H9 (cell line): ENCODE measurements at regions not wholly inside any gene's neighbourhood (a gene's known extent, or its start where the extent isn't known, plus 50 kb on each side); places are given as distances from the start of the nearest gene placed in this dataset.

Experiments
- DNase-seq: peaks from one replicate; pipeline ENCODE4 v3.0.0-alpha.2; 2017
- H2AFZ ChIP-seq: one replicate; pipeline ENCODE4 v1.6.1; 2013; ENCODE audit warnings: mild to moderate bottlenecking, low read length, control low read depth, moderate library complexity
- H2AK5ac ChIP-seq: 2 replicates; pipeline ENCODE4 v1.6.1; 2013; ENCODE audit warnings: low read length, control low read depth, mixed read lengths; ENCODE audit not compliant: insufficient read length
- H2BK120ac ChIP-seq: one replicate; pipeline ENCODE4 v1.6.1; 2013; ENCODE audit warnings: low read depth, mild to moderate bottlenecking, low read length, control low read depth, inconsistent platforms; ENCODE audit not compliant: poor library complexity, severe bottlenecking
- H2BK12ac ChIP-seq: 2 replicates; pipeline ENCODE4 v1.6.1; 2013; ENCODE audit warnings: low read length, control low read depth, mixed read lengths, low read depth; ENCODE audit not compliant: insufficient read length
- H2BK15ac ChIP-seq: 2 replicates; pipeline ENCODE4 v1.6.1; 2013; ENCODE audit warnings: low read depth, low read length, control low read depth
- H2BK20ac ChIP-seq: one replicate; pipeline ENCODE4 v1.6.1; 2013; ENCODE audit warnings: low read depth, mild to moderate bottlenecking, low read length, control low read depth, inconsistent platforms; ENCODE audit not compliant: poor library complexity, severe bottlenecking
- H2BK5ac ChIP-seq: 2 replicates; pipeline ENCODE4 v1.6.1; 2013; ENCODE audit warnings: low read length, control low read depth, mixed read lengths; ENCODE audit not compliant: insufficient read length
- H3K14ac ChIP-seq: 2 replicates; pipeline ENCODE4 v1.6.1; 2013; ENCODE audit warnings: low read length, control low read depth; ENCODE audit not compliant: insufficient read depth
- H3K18ac ChIP-seq: 2 replicates; pipeline ENCODE4 v1.6.1; 2013; ENCODE audit warnings: low read depth, mild to moderate bottlenecking, mixed read lengths, low read length, control low read depth; ENCODE audit not compliant: insufficient read length
- H3K23ac ChIP-seq: 2 replicates; pipeline ENCODE4 v1.6.1; 2013; ENCODE audit warnings: low read length, control low read depth, mixed read lengths, low read depth; ENCODE audit not compliant: insufficient read length
- H3K23me2 ChIP-seq: 2 replicates; pipeline ENCODE4 v1.6.1; 2013; ENCODE audit warnings: low read depth, mild to moderate bottlenecking, mixed read lengths, low read length, control low read depth; ENCODE audit not compliant: insufficient read length, poor library complexity, severe bottlenecking
- H3K27ac ChIP-seq: 2 replicates; pipeline ENCODE4 v1.5.1; 2013; ENCODE audit warnings: low read length, control low read depth, mixed read lengths, low read depth; ENCODE audit not compliant: insufficient read length
- H3K27me3 ChIP-seq: 2 replicates; pipeline ENCODE4 v1.6.1; 2013; ENCODE audit warnings: low read length, control low read depth, inconsistent platforms; ENCODE audit not compliant: insufficient read depth
- H3K4ac ChIP-seq: 2 replicates; pipeline ENCODE4 v1.6.1; 2013; ENCODE audit warnings: low read depth, mild to moderate bottlenecking, control low read depth, inconsistent platforms, low read length, moderate library complexity
- H3K4me1 ChIP-seq: 2 replicates; pipeline ENCODE4 v1.6.1; 2013; ENCODE audit warnings: low read length, control low read depth, inconsistent platforms; ENCODE audit not compliant: insufficient read depth
- H3K4me2 ChIP-seq: 2 replicates; pipeline ENCODE4 v1.6.1; 2013; ENCODE audit warnings: low read length, control low read depth, mixed read lengths; ENCODE audit not compliant: insufficient read length, insufficient read depth
- H3K56ac ChIP-seq: 2 replicates; pipeline ENCODE4 v1.6.1; 2013; ENCODE audit warnings: low read depth, mild to moderate bottlenecking, mixed read lengths, low read length, control low read depth; ENCODE audit not compliant: insufficient read length
- H3K79me1 ChIP-seq: 2 replicates; pipeline ENCODE4 v1.6.1; 2013; ENCODE audit warnings: low read depth, mild to moderate bottlenecking, moderate library complexity, low read length, control low read depth, inconsistent platforms; ENCODE audit not compliant: insufficient read depth, poor library complexity, severe bottlenecking
- H3K79me2 ChIP-seq: 2 replicates; pipeline ENCODE4 v1.6.1; 2013; ENCODE audit warnings: low read length, control low read depth, inconsistent platforms; ENCODE audit not compliant: insufficient read depth
- H3K9ac ChIP-seq: 2 replicates; pipeline ENCODE4 v1.6.1; 2013; ENCODE audit warnings: low read length, control low read depth, mixed read lengths; ENCODE audit not compliant: insufficient read length; ENCODE audit errors: extremely low read depth
- H3K9me3 ChIP-seq: one replicate; pipeline ENCODE4 v1.6.1; 2013; ENCODE audit warnings: low read depth, low read length, inconsistent platforms; ENCODE audit not compliant: control insufficient read depth
- H3T11ph ChIP-seq: one replicate; pipeline ENCODE4 v1.6.1; 2013; ENCODE audit warnings: mild to moderate bottlenecking, low read length, control low read depth, inconsistent platforms
- H4K20me1 ChIP-seq: one replicate; pipeline ENCODE4 v1.6.1; 2013; ENCODE audit not compliant: control insufficient read depth, insufficient read length, insufficient read depth
- H4K5ac ChIP-seq: 2 replicates; pipeline ENCODE4 v1.6.1; 2013; ENCODE audit warnings: low read depth, mild to moderate bottlenecking, mixed read lengths, low read length, control low read depth; ENCODE audit not compliant: insufficient read length
- H4K8ac ChIP-seq: replicated peaks from 2 replicates; pipeline ENCODE4 v1.6.1; 2013; ENCODE audit warnings: low read length, control low read depth, mixed read lengths, low read depth; ENCODE audit not compliant: insufficient read length
- H4K91ac ChIP-seq: 2 replicates; pipeline ENCODE4 v1.6.1; 2013; ENCODE audit warnings: low read depth, mild to moderate bottlenecking, moderate library complexity, mixed read lengths, low read length, control low read depth; ENCODE audit not compliant: insufficient read length
- H3K27ac Mint-ChIP-seq, 3 experiments: 2 replicates in 2 of 3; 3 replicates in 1 of 3; pipeline ENCODE4 v1.8.0; 2020 to 2021; ENCODE audit warnings: mixed read lengths in 3 of 3, mild to moderate bottlenecking in 1 of 3, moderate library complexity in 1 of 3
- H3K27me3 Mint-ChIP-seq: 2 replicates; pipeline ENCODE4 v1.8.0; 2021; ENCODE audit warnings: low read depth, mild to moderate bottlenecking, moderate library complexity, mixed read lengths
- H3K36me3 Mint-ChIP-seq, 3 experiments: 2 replicates in 2 of 3; 3 replicates in 1 of 3; pipeline ENCODE4 v1.8.0; 2020 to 2021; ENCODE audit warnings: low read depth in 3 of 3, mixed read lengths in 3 of 3; ENCODE audit not compliant: insufficient read depth in 1 of 3
- H3K4me1 Mint-ChIP-seq, 2 experiments: 2 replicates each; pipeline ENCODE4 v1.8.0; 2020; ENCODE audit warnings: mixed read lengths in 2 of 2
- H3K4me3 Mint-ChIP-seq, 2 experiments: 2 replicates in 1 of 2; 3 replicates in 1 of 2; pipeline ENCODE4 v1.8.0; 2020 to 2021; ENCODE audit warnings: mild to moderate bottlenecking in 2 of 2, mixed read lengths in 2 of 2, moderate library complexity in 1 of 2
- H3K9me3 Mint-ChIP-seq, 2 experiments: 2 replicates in 1 of 2; 3 replicates in 1 of 2; pipeline ENCODE4 v1.8.0; 2020; ENCODE audit warnings: mild to moderate bottlenecking in 2 of 2, mixed read lengths in 2 of 2, moderate library complexity in 1 of 2
- WGBS: extraction: QIAGEN DNeasy Blood & Tissue Kit; methylation state at CpG from one replicate; pipeline ENCODE4 v1.1.7; 2013; ENCODE audit warnings: missing lambda C conversion rate, low lambda C conversion rate, mixed read lengths; ENCODE audit not compliant: insufficient read length; ENCODE audit errors: extremely low coverage; 5-methylcytosine and 5-hydroxymethylcytosine counted together
- TF ChIP-seq, protein P1 (sequence below): fragments of 200-600 bp; sonication (generic); conservative IDR thresholded peaks from 3 replicates; pipeline ENCODE4 v1.8.0; 2021; ENCODE audit warnings: antibody characterized with exemption, mild to moderate bottlenecking

DNA sequence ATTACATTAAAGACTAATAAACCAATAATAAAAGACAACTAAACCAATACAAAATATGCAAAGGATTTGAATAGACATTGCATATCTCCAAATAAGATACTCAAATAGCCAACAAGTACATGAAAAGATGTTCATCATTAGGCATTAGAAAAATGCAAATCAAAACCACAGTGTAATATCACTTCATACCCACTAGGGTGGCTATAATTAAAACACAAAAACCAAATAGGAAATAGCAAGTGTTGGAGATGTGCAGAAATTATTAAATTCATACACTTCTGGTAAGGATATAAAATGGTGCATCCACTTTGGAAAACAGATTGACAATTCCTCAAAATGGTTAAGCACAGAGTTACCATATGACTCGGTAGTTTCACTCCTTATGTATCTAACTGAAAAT, 860.8 kb upstream of the DIAPH2 start:
- H2BK15ac ChIP-seq: no peak overlapping the region

More for the DNA sequence above, 860.8 kb upstream of the DIAPH2 start:
- Histone ChIP-seq H3T11ph (no peak overlapping the region), H3K23ac (no peak overlapping the region), H3K4me1 (no peaks in the 10 kb centered on the region), H2AFZ (no peak overlapping the region), H2BK12ac (no peak overlapping the region), H4K5ac (no peak overlapping the region), H3K27me3 (no peaks in the 10 kb centered on the region), H3K9me3 (no peaks in the 10 kb centered on the region), H2AK5ac (no peak overlapping the region), H3K18ac (no peak overlapping the region), H3K4ac (no peak overlapping the region), H3K56ac (no peak overlapping the region), H3K9ac (no peak overlapping the region), H2BK20ac (no peak overlapping the region), H2BK5ac (no peak overlapping the region), H4K20me1 (no peaks in the 10 kb centered on the region), H3K79me2 (no peaks in the 10 kb centered on the region), H3K14ac (no peak overlapping the region), H2BK120ac (no peak overlapping the region), H4K91ac (no peak overlapping the region), H3K79me1 (no peaks in the 10 kb centered on the region), H3K23me2 (no peaks in the 10 kb centered on the region), H3K4me2 (no peak overlapping the region), H3K27ac (no peak overlapping the region), H4K8ac (no peak overlapping the region)
- no peak for DNase-seq
- Mint-ChIP-seq H3K27ac (no peak overlapping the region), H3K36me3 (no peaks in the 10 kb centered on the region), H3K9me3 (no peaks in the 10 kb centered on the region), H3K4me1 (peaks cover 3 to 5% of the 10 kb centered on the region in 2 experiments), H3K4me3 (no peak overlapping the region), H3K27me3 (no peaks in the 10 kb centered on the region)
- WGBS: no CpG with 5 or more reads among the region's 1 CpG
- TF ChIP-seq, protein P1, sequence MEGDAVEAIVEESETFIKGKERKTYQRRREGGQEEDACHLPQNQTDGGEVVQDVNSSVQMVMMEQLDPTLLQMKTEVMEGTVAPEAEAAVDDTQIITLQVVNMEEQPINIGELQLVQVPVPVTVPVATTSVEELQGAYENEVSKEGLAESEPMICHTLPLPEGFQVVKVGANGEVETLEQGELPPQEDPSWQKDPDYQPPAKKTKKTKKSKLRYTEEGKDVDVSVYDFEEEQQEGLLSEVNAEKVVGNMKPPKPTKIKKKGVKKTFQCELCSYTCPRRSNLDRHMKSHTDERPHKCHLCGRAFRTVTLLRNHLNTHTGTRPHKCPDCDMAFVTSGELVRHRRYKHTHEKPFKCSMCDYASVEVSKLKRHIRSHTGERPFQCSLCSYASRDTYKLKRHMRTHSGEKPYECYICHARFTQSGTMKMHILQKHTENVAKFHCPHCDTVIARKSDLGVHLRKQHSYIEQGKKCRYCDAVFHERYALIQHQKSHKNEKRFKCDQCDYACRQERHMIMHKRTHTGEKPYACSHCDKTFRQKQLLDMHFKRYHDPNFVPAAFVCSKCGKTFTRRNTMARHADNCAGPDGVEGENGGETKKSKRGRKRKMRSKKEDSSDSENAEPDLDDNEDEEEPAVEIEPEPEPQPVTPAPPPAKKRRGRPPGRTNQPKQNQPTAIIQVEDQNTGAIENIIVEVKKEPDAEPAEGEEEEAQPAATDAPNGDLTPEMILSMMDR: peak; percentile 60
